H1 (cell line): ENCODE measurements at regions not wholly inside any gene's neighbourhood (a gene's known extent, or its start where the extent isn't known, plus 50 kb on each side); places are given as distances from the start of the nearest gene placed in this dataset.

Source experiments
- CTCF ChIA-PET: fragments of 300-600 bp; sonication (Branson Sonifier 250); formaldehyde crosslinking; loops from one replicate; lab custom pipeline; 2021; ENCODE audit not compliant: partially characterized antibody; lab: Charles Lee
- POLR2A ChIA-PET: fragments of 300-600 bp; sonication (Branson Sonifier 250); formaldehyde crosslinking; loops from one replicate; lab custom pipeline; 2021; ENCODE audit warnings: inconsistent platforms; ENCODE audit not compliant: partially characterized antibody; lab: Charles Lee
- DNase-seq, 2 experiments: peaks; one replicate each; pipeline versions ENCODE4 v3.0.0 to v3.0.0-alpha.2; 2010 to 2022; ENCODE audit warnings: low spot score in 2 of 2, low read depth in 1 of 2, mixed read lengths in 1 of 2
- FAIRE-seq: peaks from 2 replicates; lab custom pipeline; 2011; peaks lifted over from hg19 to GRCh38; lab: Jason Lieb, UNC
- H2AFZ ChIP-seq: 2 replicates; pipeline ENCODE4 v1.8.1; 2012; ENCODE audit warnings: low read length, inconsistent platforms
- H2AK5ac ChIP-seq: 2 replicates; pipeline ENCODE4 v1.6.1; 2013; ENCODE audit warnings: low read depth, low read length
- H2BK120ac ChIP-seq: replicated peaks from 2 replicates; pipeline ENCODE3; 2013; ENCODE audit warnings: low read depth, low read length, inconsistent platforms
- H2BK12ac ChIP-seq: 2 replicates; pipeline ENCODE4 v1.6.1; 2013; ENCODE audit warnings: low read depth, low read length
- H2BK15ac ChIP-seq: 2 replicates; pipeline ENCODE4 v1.6.1; 2013; ENCODE audit warnings: low read length
- H2BK20ac ChIP-seq: 2 replicates; pipeline ENCODE4 v1.6.1; 2013; ENCODE audit warnings: low read length
- H2BK5ac ChIP-seq: 2 replicates; pipeline ENCODE4 v1.6.1; 2013; ENCODE audit warnings: low read depth, low read length
- H3K14ac ChIP-seq: 2 replicates; pipeline ENCODE4 v1.6.1; 2013; ENCODE audit warnings: inconsistent platforms; ENCODE audit not compliant: insufficient read length
- H3K18ac ChIP-seq: 2 replicates; pipeline ENCODE4 v1.6.1; 2013; ENCODE audit warnings: low read length; ENCODE audit errors: extremely low read depth
- H3K23ac ChIP-seq: 2 replicates; pipeline ENCODE4 v1.6.1; 2013; ENCODE audit warnings: inconsistent platforms; ENCODE audit not compliant: insufficient read length
- H3K23me2 ChIP-seq: 2 replicates; pipeline ENCODE4 v1.6.1; 2013; ENCODE audit warnings: low read depth, low read length
- H3K27ac ChIP-seq: 2 replicates; pipeline ENCODE4 v1.6.1; 2011; ENCODE audit warnings: low read depth, low read length, inconsistent platforms
- H3K27me3 ChIP-seq, 4 experiments: replicated peaks in 1 of 4; 1 replicate in 1 of 4; 2 replicates in 3 of 4; pipeline versions ENCODE4 v1.6.1 to v1.8.1; 2011 to 2013; ENCODE audit warnings: low read length in 3 of 4, mild to moderate bottlenecking in 3 of 4, inconsistent platforms in 2 of 4, mixed read lengths in 2 of 4, moderate library complexity in 1 of 4; ENCODE audit not compliant: control insufficient read depth in 3 of 4, insufficient read depth in 3 of 4; ENCODE audit errors: extremely low read depth in 1 of 4
- H3K36me3 ChIP-seq, 4 experiments: 2 replicates each; pipeline versions ENCODE4 v1.6.1 to v1.8.1; 2011 to 2013; ENCODE audit warnings: mild to moderate bottlenecking in 4 of 4, low read length in 3 of 4, moderate library complexity in 2 of 4, control low read depth in 1 of 4, inconsistent platforms in 1 of 4; ENCODE audit not compliant: insufficient read depth in 4 of 4, control insufficient read depth in 2 of 4
- H3K4ac ChIP-seq: replicated peaks from 2 replicates; pipeline ENCODE3; 2013; ENCODE audit warnings: low read length, low read depth, mixed read lengths, inconsistent platforms; ENCODE audit not compliant: insufficient read length
- H3K4me1 ChIP-seq, 4 experiments: replicated peaks in 1 of 4; 1 replicate in 1 of 4; 2 replicates in 3 of 4; pipeline versions ENCODE4 v1.6.1 to v1.8.1; 2011 to 2013; ENCODE audit warnings: low read length in 3 of 4, inconsistent platforms in 2 of 4, mixed read lengths in 1 of 4; ENCODE audit not compliant: insufficient read depth in 4 of 4, control insufficient read depth in 3 of 4
- H3K4me2 ChIP-seq, 2 experiments: 2 replicates each; pipeline versions ENCODE4 v1.6.1 to v1.8.1; 2011 to 2013; ENCODE audit warnings: low read depth in 2 of 2, low read length in 2 of 2, control low read depth in 1 of 2, inconsistent platforms in 1 of 2, mild to moderate bottlenecking in 1 of 2; ENCODE audit not compliant: insufficient read depth in 1 of 2
- H3K4me3 ChIP-seq, 4 experiments: fragments of 200-600, 300-600 bp in 1 of 4; sonication (generic), shearing (Covaris generic), sonication (Bioruptor Twin) in 1 of 4; 2 replicates each; pipeline versions ENCODE4 v1.5.1 to v1.8.1; 2011 to 2016; ENCODE audit warnings: low read length in 4 of 4, low read depth in 3 of 4, control low read depth in 2 of 4, inconsistent platforms in 2 of 4, mild to moderate bottlenecking in 2 of 4, mixed read lengths in 1 of 4, moderate library complexity in 1 of 4; ENCODE audit not compliant: insufficient read depth in 2 of 4; ENCODE audit errors: extremely low read depth in 1 of 4
- H3K56ac ChIP-seq: replicated peaks from 2 replicates; pipeline ENCODE3; 2013; ENCODE audit warnings: low read depth, mild to moderate bottlenecking, mixed read lengths, low read length, inconsistent platforms; ENCODE audit not compliant: insufficient read length
- H3K79me1 ChIP-seq: 2 replicates; pipeline ENCODE4 v1.6.1; 2013; ENCODE audit warnings: low read depth, low read length, control low read depth
- H3K79me2 ChIP-seq, 2 experiments: 2 replicates each; pipeline versions ENCODE4 v1.6.1 to v1.8.1; 2012 to 2013; ENCODE audit warnings: low read length in 2 of 2, mild to moderate bottlenecking in 2 of 2, inconsistent platforms in 1 of 2; ENCODE audit not compliant: insufficient read depth in 2 of 2, control insufficient read depth in 1 of 2
- H3K9ac ChIP-seq, 4 experiments: replicated peaks in 1 of 4; 1 replicate in 1 of 4; 2 replicates in 3 of 4; pipeline versions ENCODE4 v1.6.1 to v1.8.1; 2011 to 2013; ENCODE audit warnings: low read depth in 3 of 4, low read length in 3 of 4, control low read depth in 2 of 4, mild to moderate bottlenecking in 2 of 4, moderate library complexity in 2 of 4, inconsistent platforms in 1 of 4; ENCODE audit errors: extremely low read depth in 1 of 4
- H3K9me3 ChIP-seq, 2 experiments: 2 replicates each; pipeline versions ENCODE4 v1.6.1 to v1.8.1; 2012 to 2013; ENCODE audit warnings: mild to moderate bottlenecking in 2 of 2, moderate library complexity in 2 of 2, control low read depth in 1 of 2, inconsistent platforms in 1 of 2, low read depth in 1 of 2, low read length in 1 of 2, mixed read lengths in 1 of 2; ENCODE audit not compliant: insufficient read depth in 2 of 2
- H4K20me1 ChIP-seq, 2 experiments: replicated peaks in 1 of 2; 2 replicates each; pipeline versions ENCODE3 to v1.8.1; 2011 to 2013; ENCODE audit warnings: inconsistent platforms in 2 of 2, low read length in 2 of 2, mild to moderate bottlenecking in 1 of 2; ENCODE audit not compliant: insufficient read depth in 2 of 2, control insufficient read depth in 1 of 2
- H4K5ac ChIP-seq: 2 replicates; pipeline ENCODE4 v1.6.1; 2013; ENCODE audit warnings: low read length, low read depth, mixed read lengths, inconsistent platforms; ENCODE audit not compliant: insufficient read length
- H4K8ac ChIP-seq: 2 replicates; pipeline ENCODE4 v1.8.0; 2013; ENCODE audit warnings: mild to moderate bottlenecking, moderate library complexity, low read length, inconsistent platforms; ENCODE audit not compliant: insufficient read depth; ENCODE audit errors: extremely low read depth
- H4K91ac ChIP-seq: replicated peaks from 2 replicates; pipeline ENCODE3; 2013; ENCODE audit warnings: low read length, mixed read lengths, inconsistent platforms; ENCODE audit not compliant: insufficient read length
- ASH2L ChIP-seq: fragments of 200-600, 300-600 bp; sonication (generic); IDR thresholded peaks from one replicate; pipeline ENCODE4 v1.7.1; 2017; ENCODE audit warnings: low read length
- BACH1 ChIP-seq: IDR thresholded peaks from 2 replicates; pipeline ENCODE4 v1.6.1; 2012; ENCODE audit warnings: low read length, improper control_type of control experiment
- CBX5 ChIP-seq: fragments of 300-800, 300-1000 bp; sonication (generic); IDR thresholded peaks from 2 replicates; pipeline ENCODE4 v1.7.1; 2016; ENCODE audit warnings: antibody characterized with exemption, low read length, low read depth
- CEBPB ChIP-seq: IDR thresholded peaks from 2 replicates; pipeline ENCODE4 v1.6.1; 2012; ENCODE audit warnings: low read depth, low read length
- CREB1 ChIP-seq: IDR thresholded peaks from 2 replicates; pipeline ENCODE4 v1.6.1; 2012; ENCODE audit warnings: inconsistent platforms
- JUND ChIP-seq: IDR thresholded peaks from 2 replicates; pipeline ENCODE4 v1.6.1; 2011; ENCODE audit warnings: mild to moderate bottlenecking, improper control_type of control experiment, low read length
- KDM5A ChIP-seq: fragments of 200-600 bp; IDR thresholded peaks from 2 replicates; pipeline ENCODE4 v1.7.1; 2012; ENCODE audit warnings: mild to moderate bottlenecking, low read length, inconsistent platforms, mixed read lengths
- NRF1 ChIP-seq: IDR thresholded peaks from 2 replicates; pipeline ENCODE4 v1.6.1; 2011; ENCODE audit warnings: mild to moderate bottlenecking, low read depth, low read length, improper control_type of control experiment
- PHF8 ChIP-seq: fragments of 200-600 bp; sonication (generic); conservative IDR thresholded peaks from 2 replicates; pipeline ENCODE4 v1.7.1; 2012; ENCODE audit warnings: low read depth, mild to moderate bottlenecking, inconsistent platforms, low read length, moderate library complexity
- POU5F1 ChIP-seq: IDR thresholded peaks from 2 replicates; pipeline ENCODE4 v1.6.1; 2011; ENCODE audit warnings: low read depth, mild to moderate bottlenecking, low read length, moderate library complexity
- SIN3A ChIP-seq, 2 experiments: IDR thresholded peaks in 1 of 2; conservative IDR thresholded peaks in 1 of 2; 2 replicates each; pipeline ENCODE4 v1.6.1; 2011 to 2012; ENCODE audit warnings: low read length in 2 of 2, improper control_type of control experiment in 1 of 2, low read depth in 1 of 2, mild to moderate bottlenecking in 1 of 2
- TAF1 ChIP-seq: IDR thresholded peaks from 2 replicates; pipeline ENCODE4 v1.6.1; 2011; ENCODE audit warnings: mild to moderate bottlenecking, low read depth, low read length
- TBP ChIP-seq: IDR thresholded peaks from 2 replicates; pipeline ENCODE4 v1.6.1; 2011; ENCODE audit warnings: low read depth, low read length, improper control_type of control experiment
- ZNF274 ChIP-seq: IDR thresholded peaks from 2 replicates; pipeline ENCODE4 v1.7.0; 2012; ENCODE audit warnings: low read length, borderline replicate concordance; ENCODE audit errors: extremely low read depth
- WGBS, 2 experiments: shearing (Covaris generic) in 1 of 2; methylation state at CpG; one replicate each; pipeline versions ENCODE4 v1.1.6 to v1.1.7; 2013 to 2015; ENCODE audit warnings: low lambda C conversion rate in 2 of 2, mixed read lengths in 2 of 2, inconsistent platforms in 1 of 2, low coverage in 1 of 2, missing lambda C conversion rate in 1 of 2; ENCODE audit not compliant: insufficient replicate concordance in 2 of 2, insufficient coverage in 1 of 2, insufficient read length in 1 of 2; ENCODE audit errors: extremely low coverage in 1 of 2, missing lambda C conversion rate in 1 of 2; 5-methylcytosine and 5-hydroxymethylcytosine counted together
- TF ChIP-seq, protein P1 (sequence below): IDR thresholded peaks from 2 replicates; pipeline ENCODE4 v1.6.1; 2011; ENCODE audit warnings: low read depth, mild to moderate bottlenecking, low read length; ENCODE audit not compliant: insufficient read depth
- TF ChIP-seq, protein P2 (sequence below): IDR thresholded peaks from 2 replicates; pipeline ENCODE4 v1.6.1; 2012; ENCODE audit warnings: inconsistent platforms

DNA sequence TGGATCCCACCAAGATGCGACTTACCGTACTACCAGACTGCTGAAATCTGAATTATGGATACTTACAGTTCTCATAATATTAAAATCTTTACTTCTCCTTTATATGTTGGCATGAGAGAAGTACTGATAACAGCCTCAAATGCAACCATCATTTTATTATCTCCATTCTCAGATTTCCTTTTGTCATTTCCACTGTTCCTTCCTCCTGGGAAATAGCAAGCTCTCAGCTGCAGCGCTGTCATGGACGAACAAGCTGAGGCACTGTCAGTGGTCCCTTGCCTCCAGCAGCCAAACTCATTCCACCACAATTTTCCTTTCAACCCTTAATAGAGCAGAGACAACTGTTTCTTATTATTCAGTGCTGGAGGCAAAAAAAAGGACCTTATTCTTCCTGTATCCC, 478.4 kb downstream of the ARL4A start:
- Histone ChIP-seq H3K79me1 (no peaks in the 10 kb centered on the region), H3K18ac (no peak overlapping the region), H2AK5ac (no peak overlapping the region), H2BK20ac (no peak overlapping the region), H4K8ac (no peak overlapping the region), H3K4ac (no peak overlapping the region), H3K23ac (no peak overlapping the region), H3K4me2 (no peak overlapping the region), H2BK120ac (no peak overlapping the region), H3K4me3 (no peak overlapping the region), H3K79me2 (no peaks in the 10 kb centered on the region), H2BK12ac (no peak overlapping the region), H4K5ac (no peak overlapping the region), H3K14ac (no peak overlapping the region), H3K9me3 (0 out of 4 replicates have a peak, but pooled peaks cover 0 to 3% of the 10 kb centered on the region in 2 experiments), H3K56ac (no peak overlapping the region), H2BK15ac (no peak overlapping the region), H2BK5ac (no peak overlapping the region), H3K27me3 (no peaks in the 10 kb centered on the region), H4K91ac (no peak overlapping the region), H2AFZ (no peak overlapping the region), H3K23me2 (no peaks in the 10 kb centered on the region), H3K36me3 (no peaks in the 10 kb centered on the region), H4K20me1 (no peaks in the 10 kb centered on the region), H3K4me1 (no peaks in the 10 kb centered on the region), H3K27ac (no peak overlapping the region), H3K9ac (no peak overlapping the region)
- DNase-seq = no peak
- CTCF ChIA-PET = interaction anchor here (1.3 to 1.6 kb wide), 2 partner anchors 11 to 491 kb away, joined by 4 to 5 read pairs; no protein-coding TSS in a partner anchor
- POLR2A ChIA-PET = no interaction called here
- FAIRE-seq = no peak
- no peak for TF ChIP-seq CEBPB
- TF ChIP-seq NRF1 = no peak
- TF ChIP-seq KDM5A = no peak
- TF ChIP-seq TAF1 = no peak
- TF ChIP-seq SIN3A (conservative IDR thresholded peaks at IDR 0.05 in 1 of 2, IDR thresholded peaks at IDR 0.05 in 1 of 2; ENCODE audit: low read depth in 1 of 2, low read length in 2 of 2) = no peak
- TF ChIP-seq CBX5 = no peak
- TF ChIP-seq, protein P1, sequence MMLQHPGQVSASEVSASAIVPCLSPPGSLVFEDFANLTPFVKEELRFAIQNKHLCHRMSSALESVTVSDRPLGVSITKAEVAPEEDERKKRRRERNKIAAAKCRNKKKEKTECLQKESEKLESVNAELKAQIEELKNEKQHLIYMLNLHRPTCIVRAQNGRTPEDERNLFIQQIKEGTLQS = no peak
- TF ChIP-seq CREB1 = no peak
- no peak for TF ChIP-seq JUND
- TF ChIP-seq PHF8 = no peak
- no peak for TF ChIP-seq BACH1
- TF ChIP-seq, protein P2, sequence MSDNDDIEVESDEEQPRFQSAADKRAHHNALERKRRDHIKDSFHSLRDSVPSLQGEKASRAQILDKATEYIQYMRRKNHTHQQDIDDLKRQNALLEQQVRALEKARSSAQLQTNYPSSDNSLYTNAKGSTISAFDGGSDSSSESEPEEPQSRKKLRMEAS = no peak
- no peak for TF ChIP-seq ASH2L
- TF ChIP-seq ZNF274 = no peak
- no peak for TF ChIP-seq TBP
- TF ChIP-seq POU5F1 = no peak
- 95% methylated on average over 4 of the region's 4 CpGs; no CpG with 5 or more reads in 1 of the 2 experiments for WGBS, 2 experiments
